GM23338 (cell line): ENCODE measurements at regions not wholly inside any gene's neighbourhood (a gene's known extent, or its start where the extent isn't known, plus 50 kb on each side); places are given as distances from the start of the nearest gene placed in this dataset.

Experiments
- ATAC-seq: fragments of 200-7000 bp; cut with Tn5 transposase; 3 replicates; pipeline ENCODE4 v1.9.1; 2020
- DNase-seq: peaks from one replicate; pipeline ENCODE4 v3.0.0-alpha.2; 2015; ENCODE audit warnings: low spot score
- H2AFZ ChIP-seq: fragments of 200-600 bp; sonication (generic); 2 replicates; pipeline ENCODE4 v1.8.0; 2016; ENCODE audit warnings: antibody characterized with exemption, mild to moderate bottlenecking, moderate library complexity
- H3F3A ChIP-seq: fragments of 200-600 bp; sonication (generic); replicated peaks from 2 replicates; pipeline ENCODE4 v1.8.0; 2017; ENCODE audit warnings: antibody characterized with exemption, mixed run types, low read depth
- H3K27ac ChIP-seq: fragments of 200-600 bp; sonication (generic); 2 replicates; pipeline ENCODE4 v1.6.1; 2016; ENCODE audit warnings: low read depth
- H3K27me3 ChIP-seq: fragments of 200-600 bp; sonication (generic); 2 replicates; pipeline ENCODE4 v1.8.0; 2016; ENCODE audit warnings: mild to moderate bottlenecking, mixed run types, moderate library complexity; ENCODE audit not compliant: insufficient read depth
- H3K36me3 ChIP-seq: fragments of 200-600 bp; sonication (generic); 2 replicates; pipeline ENCODE4 v1.8.0; 2016; ENCODE audit warnings: mild to moderate bottlenecking; ENCODE audit not compliant: insufficient read depth
- H3K4me1 ChIP-seq: fragments of 200-600 bp; sonication (generic); 2 replicates; pipeline ENCODE4 v1.8.0; 2016; ENCODE audit warnings: mild to moderate bottlenecking, moderate library complexity; ENCODE audit not compliant: insufficient read depth
- H3K4me2 ChIP-seq: fragments of 200-600 bp; sonication (generic); 2 replicates; pipeline ENCODE4 v1.7.1; 2017; ENCODE audit warnings: mixed run types
- H3K4me3 ChIP-seq: fragments of 200-600 bp; sonication (generic); 2 replicates; pipeline ENCODE4 v1.6.1; 2016; ENCODE audit warnings: mixed run types
- H3K79me2 ChIP-seq: fragments of 200-600 bp; sonication (generic); replicated peaks from 2 replicates; pipeline ENCODE4 v1.8.0; 2017; ENCODE audit warnings: mild to moderate bottlenecking; ENCODE audit not compliant: insufficient read depth
- H3K9me2 ChIP-seq: fragments of 200-600 bp; sonication (generic); 2 replicates; pipeline ENCODE4 v1.8.0; 2017; ENCODE audit not compliant: insufficient read depth
- H4K20me1 ChIP-seq: fragments of 200-600 bp; sonication (generic); replicated peaks from 2 replicates; pipeline ENCODE4 v1.8.0; 2017; ENCODE audit warnings: mild to moderate bottlenecking; ENCODE audit not compliant: insufficient read depth
- H3K27ac Mint-ChIP-seq: 2 replicates; pipeline ENCODE4 v1.8.0; 2020; ENCODE audit warnings: inconsistent platforms, mild to moderate bottlenecking, moderate library complexity, mixed read lengths
- H3K27me3 Mint-ChIP-seq: 3 replicates; pipeline ENCODE4 v1.8.0; 2022; ENCODE audit warnings: low read depth, mild to moderate bottlenecking, moderate library complexity, mixed read lengths, inconsistent platforms; ENCODE audit not compliant: insufficient read depth, poor library complexity
- H3K36me3 Mint-ChIP-seq: 3 replicates; pipeline ENCODE4 v1.8.0; 2021; ENCODE audit warnings: low read depth, mild to moderate bottlenecking, inconsistent platforms, moderate library complexity, mixed read lengths
- H3K4me1 Mint-ChIP-seq: 3 replicates; pipeline ENCODE4 v1.8.0; 2020; ENCODE audit warnings: mild to moderate bottlenecking, inconsistent platforms, mixed read lengths
- H3K4me3 Mint-ChIP-seq: 3 replicates; pipeline ENCODE4 v1.8.0; 2021; ENCODE audit warnings: moderate library complexity, mild to moderate bottlenecking, inconsistent platforms, mixed read lengths
- H3K9me3 Mint-ChIP-seq: 3 replicates; pipeline ENCODE4 v1.8.0; 2020; ENCODE audit warnings: moderate library complexity, mild to moderate bottlenecking, inconsistent platforms, mixed read lengths
- CREB1 ChIP-seq: fragments of 250-450 bp; sonication (Bioruptor Pico); IDR thresholded peaks from 2 replicates; pipeline ENCODE4 v1.5.0; 2020; ENCODE audit warnings: low read depth, mild to moderate bottlenecking, moderate library complexity
- EZH2phosphoT487 ChIP-seq: fragments of 200-600 bp; sonication (generic); IDR thresholded peaks from one replicate; pipeline ENCODE4 v1.8.1; 2018; ENCODE audit warnings: antibody characterized with exemption; ENCODE audit not compliant: unreplicated experiment
- JUNB ChIP-seq: IDR thresholded peaks from one replicate; pipeline ENCODE4 v1.6.1; 2016; ENCODE audit warnings: antibody characterized with exemption; ENCODE audit not compliant: unreplicated experiment
- POLR2AphosphoS5 ChIP-seq: IDR thresholded peaks from 2 replicates; pipeline ENCODE4 v1.6.1; 2016; ENCODE audit warnings: antibody characterized with exemption, low read depth
- ZNF114 ChIP-seq: fragments of 250-450 bp; sonication (Bioruptor Pico); IDR thresholded peaks from 2 replicates; pipeline ENCODE4 v1.5.0; 2020; ENCODE audit warnings: mild to moderate bottlenecking, moderate library complexity
- ZNF331 ChIP-seq: fragments of 250-450 bp; sonication (Bioruptor Pico); IDR thresholded peaks from 2 replicates; pipeline ENCODE4 v1.5.0; 2020; ENCODE audit warnings: low read depth, mild to moderate bottlenecking, moderate library complexity
- TF ChIP-seq, protein P1 (sequence below): IDR thresholded peaks from 2 replicates; pipeline ENCODE4 v1.6.1; 2016; ENCODE audit warnings: antibody characterized with exemption
- TF ChIP-seq, protein P2 (sequence below): fragments of 250-450 bp; sonication (Bioruptor Pico); IDR thresholded peaks from 2 replicates; pipeline ENCODE4 v1.5.0; 2020; ENCODE audit warnings: mild to moderate bottlenecking, moderate library complexity
- TF ChIP-seq, protein P3 (sequence below): IDR thresholded peaks from one replicate; pipeline ENCODE4 v1.6.1; 2018; ENCODE audit warnings: antibody characterized with exemption; ENCODE audit not compliant: unreplicated experiment

DNA sequence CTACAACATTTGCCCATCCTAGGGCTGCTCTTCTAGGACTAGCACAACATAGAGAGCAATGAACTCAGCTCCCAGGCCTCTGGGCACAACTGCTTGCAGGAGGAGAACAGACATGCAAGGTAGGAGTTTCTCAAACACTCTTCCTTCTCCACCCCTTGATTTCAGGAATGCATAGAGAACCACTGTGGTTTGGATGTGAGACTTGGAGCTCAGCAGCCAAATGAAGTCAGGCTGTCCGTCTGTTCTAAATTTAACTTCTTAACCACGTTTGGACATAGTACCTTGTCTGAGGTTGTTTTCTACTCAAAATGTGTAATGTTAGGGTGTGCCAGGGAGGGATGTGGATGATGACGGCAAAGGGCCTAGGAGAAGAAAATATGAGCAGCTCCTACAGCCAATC is 515.1 kb upstream of the TNC start:
- DNase-seq (no peak), ATAC-seq (no peak)
- Mint-ChIP-seq H3K27ac (no peak overlapping the region), H3K36me3 (no peaks in the 10 kb centered on the region), H3K27me3 (peaks cover 3% of the 10 kb centered on the region), H3K4me1 (peaks cover 6% of the 10 kb centered on the region), H3K4me3 (no peak overlapping the region), H3K9me3 (no peaks in the 10 kb centered on the region)
- Histone ChIP-seq H3K79me2 (no peaks in the 10 kb centered on the region), H4K20me1 (no peaks in the 10 kb centered on the region), H3K36me3 (no peaks in the 10 kb centered on the region), H3K4me1 (no peaks in the 10 kb centered on the region), H3F3A (no peaks in the 10 kb centered on the region), H3K4me3 (no peak overlapping the region), H3K27me3 (no peaks in the 10 kb centered on the region), H2AFZ (no peak overlapping the region), H3K27ac (no peak overlapping the region), H3K4me2 (no peak overlapping the region), H3K9me2 (no peaks in the 10 kb centered on the region)
- TF ChIP-seq CREB1 (CRISPR knock-in tag) (no peak), EZH2phosphoT487 (no peak)

DNA sequence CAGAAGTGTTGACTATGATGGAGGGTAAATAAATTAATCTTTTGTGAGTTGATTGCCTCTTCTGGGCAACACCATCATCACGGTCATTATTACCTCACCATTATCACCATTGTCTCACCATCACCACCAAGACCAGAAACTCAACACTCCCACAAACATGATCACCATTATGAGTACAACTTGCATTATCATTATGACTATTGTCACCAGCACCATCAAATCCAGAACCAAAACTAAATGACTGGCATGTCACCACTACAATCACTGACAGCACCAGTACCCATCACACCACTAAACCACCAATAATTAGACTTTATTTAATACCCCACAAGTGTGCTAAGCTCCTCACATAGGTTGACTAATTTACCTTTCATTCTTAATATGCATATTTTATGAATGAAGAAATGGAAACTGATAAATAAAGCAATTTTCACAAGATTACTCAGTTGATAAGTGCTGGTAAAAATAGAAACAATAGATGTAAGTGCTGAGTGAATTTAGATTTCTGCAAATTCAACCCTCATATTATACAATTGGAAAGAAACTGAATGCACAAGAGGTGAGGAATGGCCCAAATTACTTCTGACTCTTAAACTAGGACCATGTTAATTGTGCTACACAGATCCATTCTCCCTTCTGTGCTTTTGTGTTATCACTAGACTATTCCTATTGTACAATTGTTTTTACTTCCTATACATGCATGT is 517.8 kb upstream of the PAPPA start:
- H3K79me2 ChIP-seq = no peaks in the 10 kb centered on the region
- no peak for DNase-seq
- no peak overlapping the region for H2AFZ ChIP-seq
- no peaks in the 10 kb centered on the region for H3K4me1 ChIP-seq
- peaks cover 3% of the 10 kb centered on the region for H3K27me3 Mint-ChIP-seq
- no peak for ATAC-seq
- no peak overlapping the region for H3K4me2 ChIP-seq
- H3K4me3 ChIP-seq = no peak overlapping the region
- no peaks in the 10 kb centered on the region for H3K27me3 ChIP-seq
- H3K4me3 Mint-ChIP-seq = no peak overlapping the region
- H4K20me1 ChIP-seq = no peaks in the 10 kb centered on the region
- H3K27ac Mint-ChIP-seq = no peak overlapping the region
- H3K9me3 Mint-ChIP-seq = no peaks in the 10 kb centered on the region
- no peaks in the 10 kb centered on the region for H3K36me3 Mint-ChIP-seq
- H3K36me3 ChIP-seq = no peaks in the 10 kb centered on the region
- H3K9me2 ChIP-seq = no peaks in the 10 kb centered on the region
- no peaks in the 10 kb centered on the region for H3F3A ChIP-seq
- H3K27ac ChIP-seq = no peak overlapping the region
- no peaks in the 10 kb centered on the region for H3K4me1 Mint-ChIP-seq
- TF ChIP-seq, protein P1, sequence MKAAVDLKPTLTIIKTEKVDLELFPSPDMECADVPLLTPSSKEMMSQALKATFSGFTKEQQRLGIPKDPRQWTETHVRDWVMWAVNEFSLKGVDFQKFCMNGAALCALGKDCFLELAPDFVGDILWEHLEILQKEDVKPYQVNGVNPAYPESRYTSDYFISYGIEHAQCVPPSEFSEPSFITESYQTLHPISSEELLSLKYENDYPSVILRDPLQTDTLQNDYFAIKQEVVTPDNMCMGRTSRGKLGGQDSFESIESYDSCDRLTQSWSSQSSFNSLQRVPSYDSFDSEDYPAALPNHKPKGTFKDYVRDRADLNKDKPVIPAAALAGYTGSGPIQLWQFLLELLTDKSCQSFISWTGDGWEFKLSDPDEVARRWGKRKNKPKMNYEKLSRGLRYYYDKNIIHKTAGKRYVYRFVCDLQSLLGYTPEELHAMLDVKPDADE = no peak
- TF ChIP-seq, protein P2, sequence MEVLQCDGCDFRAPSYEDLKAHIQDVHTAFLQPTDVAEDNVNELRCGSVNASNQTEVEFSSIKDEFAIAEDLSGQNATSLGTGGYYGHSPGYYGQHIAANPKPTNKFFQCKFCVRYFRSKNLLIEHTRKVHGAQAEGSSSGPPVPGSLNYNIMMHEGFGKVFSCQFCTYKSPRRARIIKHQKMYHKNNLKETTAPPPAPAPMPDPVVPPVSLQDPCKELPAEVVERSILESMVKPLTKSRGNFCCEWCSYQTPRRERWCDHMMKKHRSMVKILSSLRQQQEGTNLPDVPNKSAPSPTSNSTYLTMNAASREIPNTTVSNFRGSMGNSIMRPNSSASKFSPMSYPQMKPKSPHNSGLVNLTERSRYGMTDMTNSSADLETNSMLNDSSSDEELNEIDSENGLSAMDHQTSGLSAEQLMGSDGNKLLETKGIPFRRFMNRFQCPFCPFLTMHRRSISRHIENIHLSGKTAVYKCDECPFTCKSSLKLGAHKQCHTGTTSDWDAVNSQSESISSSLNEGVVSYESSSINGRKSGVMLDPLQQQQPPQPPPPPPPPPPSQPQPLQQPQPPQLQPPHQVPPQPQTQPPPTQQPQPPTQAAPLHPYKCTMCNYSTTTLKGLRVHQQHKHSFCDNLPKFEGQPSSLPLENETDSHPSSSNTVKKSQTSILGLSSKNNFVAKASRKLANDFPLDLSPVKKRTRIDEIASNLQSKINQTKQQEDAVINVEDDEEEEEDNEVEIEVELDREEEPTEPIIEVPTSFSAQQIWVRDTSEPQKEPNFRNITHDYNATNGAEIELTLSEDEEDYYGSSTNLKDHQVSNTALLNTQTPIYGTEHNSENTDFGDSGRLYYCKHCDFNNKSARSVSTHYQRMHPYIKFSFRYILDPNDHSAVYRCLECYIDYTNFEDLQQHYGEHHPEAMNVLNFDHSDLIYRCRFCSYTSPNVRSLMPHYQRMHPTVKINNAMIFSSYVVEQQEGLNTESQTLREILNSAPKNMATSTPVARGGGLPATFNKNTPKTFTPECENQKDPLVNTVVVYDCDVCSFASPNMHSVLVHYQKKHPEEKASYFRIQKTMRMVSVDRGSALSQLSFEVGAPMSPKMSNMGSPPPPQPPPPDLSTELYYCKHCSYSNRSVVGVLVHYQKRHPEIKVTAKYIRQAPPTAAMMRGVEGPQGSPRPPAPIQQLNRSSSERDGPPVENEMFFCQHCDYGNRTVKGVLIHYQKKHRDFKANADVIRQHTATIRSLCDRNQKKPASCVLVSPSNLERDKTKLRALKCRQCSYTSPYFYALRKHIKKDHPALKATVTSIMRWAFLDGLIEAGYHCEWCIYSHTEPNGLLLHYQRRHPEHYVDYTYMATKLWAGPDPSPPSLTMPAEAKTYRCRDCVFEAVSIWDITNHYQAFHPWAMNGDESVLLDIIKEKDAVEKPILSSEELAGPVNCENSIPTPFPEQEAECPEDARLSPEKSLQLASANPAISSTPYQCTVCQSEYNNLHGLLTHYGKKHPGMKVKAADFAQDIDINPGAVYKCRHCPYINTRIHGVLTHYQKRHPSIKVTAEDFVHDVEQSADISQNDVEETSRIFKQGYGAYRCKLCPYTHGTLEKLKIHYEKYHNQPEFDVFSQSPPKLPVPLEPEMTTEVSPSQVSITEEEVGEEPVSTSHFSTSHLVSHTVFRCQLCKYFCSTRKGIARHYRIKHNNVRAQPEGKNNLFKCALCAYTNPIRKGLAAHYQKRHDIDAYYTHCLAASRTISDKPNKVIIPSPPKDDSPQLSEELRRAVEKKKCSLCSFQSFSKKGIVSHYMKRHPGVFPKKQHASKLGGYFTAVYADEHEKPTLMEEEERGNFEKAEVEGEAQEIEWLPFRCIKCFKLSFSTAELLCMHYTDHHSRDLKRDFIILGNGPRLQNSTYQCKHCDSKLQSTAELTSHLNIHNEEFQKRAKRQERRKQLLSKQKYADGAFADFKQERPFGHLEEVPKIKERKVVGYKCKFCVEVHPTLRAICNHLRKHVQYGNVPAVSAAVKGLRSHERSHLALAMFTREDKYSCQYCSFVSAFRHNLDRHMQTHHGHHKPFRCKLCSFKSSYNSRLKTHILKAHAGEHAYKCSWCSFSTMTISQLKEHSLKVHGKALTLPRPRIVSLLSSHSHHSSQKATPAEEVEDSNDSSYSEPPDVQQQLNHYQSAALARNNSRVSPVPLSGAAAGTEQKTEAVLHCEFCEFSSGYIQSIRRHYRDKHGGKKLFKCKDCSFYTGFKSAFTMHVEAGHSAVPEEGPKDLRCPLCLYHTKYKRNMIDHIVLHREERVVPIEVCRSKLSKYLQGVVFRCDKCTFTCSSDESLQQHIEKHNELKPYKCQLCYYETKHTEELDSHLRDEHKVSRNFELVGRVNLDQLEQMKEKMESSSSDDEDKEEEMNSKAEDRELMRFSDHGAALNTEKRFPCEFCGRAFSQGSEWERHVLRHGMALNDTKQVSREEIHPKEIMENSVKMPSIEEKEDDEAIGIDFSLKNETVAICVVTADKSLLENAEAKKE (CRISPR knock-in tag) = no peak
- TF ChIP-seq ZNF114 (CRISPR knock-in tag) (no peak), ZNF331 (CRISPR knock-in tag) (no peak), EZH2phosphoT487 (no peak), POLR2AphosphoS5 (no peak), JUNB (no peak)
- TF ChIP-seq, protein P3, sequence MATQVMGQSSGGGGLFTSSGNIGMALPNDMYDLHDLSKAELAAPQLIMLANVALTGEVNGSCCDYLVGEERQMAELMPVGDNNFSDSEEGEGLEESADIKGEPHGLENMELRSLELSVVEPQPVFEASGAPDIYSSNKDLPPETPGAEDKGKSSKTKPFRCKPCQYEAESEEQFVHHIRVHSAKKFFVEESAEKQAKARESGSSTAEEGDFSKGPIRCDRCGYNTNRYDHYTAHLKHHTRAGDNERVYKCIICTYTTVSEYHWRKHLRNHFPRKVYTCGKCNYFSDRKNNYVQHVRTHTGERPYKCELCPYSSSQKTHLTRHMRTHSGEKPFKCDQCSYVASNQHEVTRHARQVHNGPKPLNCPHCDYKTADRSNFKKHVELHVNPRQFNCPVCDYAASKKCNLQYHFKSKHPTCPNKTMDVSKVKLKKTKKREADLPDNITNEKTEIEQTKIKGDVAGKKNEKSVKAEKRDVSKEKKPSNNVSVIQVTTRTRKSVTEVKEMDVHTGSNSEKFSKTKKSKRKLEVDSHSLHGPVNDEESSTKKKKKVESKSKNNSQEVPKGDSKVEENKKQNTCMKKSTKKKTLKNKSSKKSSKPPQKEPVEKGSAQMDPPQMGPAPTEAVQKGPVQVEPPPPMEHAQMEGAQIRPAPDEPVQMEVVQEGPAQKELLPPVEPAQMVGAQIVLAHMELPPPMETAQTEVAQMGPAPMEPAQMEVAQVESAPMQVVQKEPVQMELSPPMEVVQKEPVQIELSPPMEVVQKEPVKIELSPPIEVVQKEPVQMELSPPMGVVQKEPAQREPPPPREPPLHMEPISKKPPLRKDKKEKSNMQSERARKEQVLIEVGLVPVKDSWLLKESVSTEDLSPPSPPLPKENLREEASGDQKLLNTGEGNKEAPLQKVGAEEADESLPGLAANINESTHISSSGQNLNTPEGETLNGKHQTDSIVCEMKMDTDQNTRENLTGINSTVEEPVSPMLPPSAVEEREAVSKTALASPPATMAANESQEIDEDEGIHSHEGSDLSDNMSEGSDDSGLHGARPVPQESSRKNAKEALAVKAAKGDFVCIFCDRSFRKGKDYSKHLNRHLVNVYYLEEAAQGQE = no peak
